HG03039 (cell line): ENCODE measurements at regions not wholly inside any gene's neighbourhood (a gene's known extent, or its start where the extent isn't known, plus 50 kb on each side); places are given as distances from the start of the nearest gene placed in this dataset.
A peak's percentile ranks its signal among the peaks of the same experiment; 100 is the strongest.
"Not testable (repeated sequence)": the region's sequence is repeated elsewhere in the genome, so short reads cannot be mapped to it uniquely, and the experiment has no call there.

Experiments used
- ATAC-seq: cut with Tn5 transposase; IDR thresholded peaks from one replicate; pipeline ENCODE4 v1.9.1; 2021; ENCODE audit warnings: mild to moderate bottlenecking, moderate library complexity; ENCODE audit not compliant: unreplicated experiment

- not testable (repeated sequence) for ATAC-seq
Measured at GRCh38 chr7:65146118-65146914, 139.8 kb upstream of the ERV3-1 start.

GRCh38 chr7:65145710-65146109 lies 139.2 kb upstream of the ERV3-1 start:
- ATAC-seq, result not testable (repeated sequence)

- not testable (repeated sequence) for ATAC-seq
Measured at GRCh38 chr7:65145008-65145407, 138.5 kb upstream of the ERV3-1 start.

- not testable (repeated sequence) for ATAC-seq
Measured at GRCh38 chr7:65144557-65144956, 138.1 kb upstream of the ERV3-1 start.

- ATAC-seq, result not testable (repeated sequence)
Measured at GRCh38 chr7:65144119-65144518, 137.6 kb upstream of the ERV3-1 start.

GRCh38 chr7:65141894-65142293 lies 135.4 kb upstream of the ERV3-1 start:
- ATAC-seq, result not testable (repeated sequence)

GRCh38 chr7:65141405-65141778 lies 134.9 kb upstream of the ERV3-1 start:
- ATAC-seq, result not testable (repeated sequence)

- ATAC-seq, result not testable (repeated sequence)
Measured at GRCh38 chr7:65140543-65141404, 134.3 kb upstream of the ERV3-1 start.

- ATAC-seq, result not testable (repeated sequence)
Measured at GRCh38 chr7:65136850-65137249, 130.4 kb upstream of the ERV3-1 start.

GRCh38 chr7:65133087-65133486 lies 126.6 kb upstream of the ERV3-1 start:
- not testable (repeated sequence) for ATAC-seq

- ATAC-seq, result not testable (repeated sequence)
Measured at GRCh38 chr7:65132256-65132655, 125.8 kb upstream of the ERV3-1 start.

GRCh38 chr7:65127364-65127763 lies 120.9 kb upstream of the ERV3-1 start:
- ATAC-seq, result not testable (repeated sequence)

- ATAC-seq, result not testable (repeated sequence)
Measured at GRCh38 chr7:65124600-65124999, 118.1 kb upstream of the ERV3-1 start.

- not testable (repeated sequence) for ATAC-seq
Measured at GRCh38 chr7:65105650-65106203, 99.2 kb upstream of the ERV3-1 start.

- not testable (repeated sequence) for ATAC-seq
Measured at GRCh38 chr7:65100499-65100898, 94.0 kb upstream of the ERV3-1 start.

GRCh38 chr7:65081669-65082055 lies 75.2 kb upstream of the ERV3-1 start:
- not testable (repeated sequence) for ATAC-seq

GRCh38 chr7:65080799-65081668 lies 74.5 kb upstream of the ERV3-1 start:
- ATAC-seq, result peak; percentile 100

- not testable (repeated sequence) for ATAC-seq
Measured at GRCh38 chr7:65074959-65075358, 68.5 kb upstream of the ERV3-1 start.

GRCh38 chr7:65073160-65073559 lies 66.7 kb upstream of the ERV3-1 start:
- not testable (repeated sequence) for ATAC-seq

- ATAC-seq, result not testable (repeated sequence)
Measured at GRCh38 chr7:65071854-65072431, 65.5 kb upstream of the ERV3-1 start.
